ENCODE measurements at regions not wholly inside any gene's neighbourhood (a gene's known extent, or its start where the extent isn't known, plus 50 kb on each side); places are given as distances from the start of the nearest gene placed in this dataset.
"Not testable (repeated sequence)": the region's sequence is repeated elsewhere in the genome, so short reads cannot be mapped to it uniquely, and the experiment has no call there.

DNA sequence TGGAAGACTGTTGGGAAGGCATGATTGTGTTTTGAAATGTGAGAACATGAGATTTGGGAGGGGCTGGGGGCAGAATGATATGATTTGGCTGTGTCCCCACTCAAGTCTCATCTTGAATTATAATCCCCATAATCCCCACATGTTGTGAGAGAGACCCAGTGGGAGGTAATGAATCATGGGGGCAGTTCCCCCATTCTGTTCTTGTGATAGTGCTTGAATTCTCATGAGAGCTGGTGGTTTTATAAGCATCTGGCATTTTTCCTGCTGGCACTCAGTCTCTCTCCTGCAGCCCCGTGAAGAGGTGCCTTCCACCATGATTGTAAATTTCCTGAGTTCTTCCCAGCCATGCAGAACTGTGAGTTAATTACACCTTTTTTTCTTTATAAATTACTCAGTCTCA is 430.5 kb downstream of the OTOL1 start:
- TF ChIP-seq, protein P1, sequence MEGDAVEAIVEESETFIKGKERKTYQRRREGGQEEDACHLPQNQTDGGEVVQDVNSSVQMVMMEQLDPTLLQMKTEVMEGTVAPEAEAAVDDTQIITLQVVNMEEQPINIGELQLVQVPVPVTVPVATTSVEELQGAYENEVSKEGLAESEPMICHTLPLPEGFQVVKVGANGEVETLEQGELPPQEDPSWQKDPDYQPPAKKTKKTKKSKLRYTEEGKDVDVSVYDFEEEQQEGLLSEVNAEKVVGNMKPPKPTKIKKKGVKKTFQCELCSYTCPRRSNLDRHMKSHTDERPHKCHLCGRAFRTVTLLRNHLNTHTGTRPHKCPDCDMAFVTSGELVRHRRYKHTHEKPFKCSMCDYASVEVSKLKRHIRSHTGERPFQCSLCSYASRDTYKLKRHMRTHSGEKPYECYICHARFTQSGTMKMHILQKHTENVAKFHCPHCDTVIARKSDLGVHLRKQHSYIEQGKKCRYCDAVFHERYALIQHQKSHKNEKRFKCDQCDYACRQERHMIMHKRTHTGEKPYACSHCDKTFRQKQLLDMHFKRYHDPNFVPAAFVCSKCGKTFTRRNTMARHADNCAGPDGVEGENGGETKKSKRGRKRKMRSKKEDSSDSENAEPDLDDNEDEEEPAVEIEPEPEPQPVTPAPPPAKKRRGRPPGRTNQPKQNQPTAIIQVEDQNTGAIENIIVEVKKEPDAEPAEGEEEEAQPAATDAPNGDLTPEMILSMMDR (IDR thresholded peaks at IDR 0.05): no peak
- no peak for TF ChIP-seq POLR2A (IDR thresholded peaks at IDR 0.05)
- TF ChIP-seq POLR2AphosphoS5 (IDR thresholded peaks at IDR 0.05; ENCODE audit: insufficient read depth in 1 of 2, low read depth in 1 of 2): no peak
- DNase-seq (ENCODE audit: extremely low spot score in 2 of 2): no peak
- Histone ChIP-seq H3K36me3 (no peaks in the 10 kb centered on the region), H3K4me1 (no peaks in the 10 kb centered on the region), H3K27ac (no peak overlapping the region), H3K4me3 (no peak overlapping the region), H3K9me3 (no peaks in the 10 kb centered on the region), H3K27me3 (no peaks in the 10 kb centered on the region)
- intact Hi-C loops (cut with DNase I): no loop called here

DNA sequence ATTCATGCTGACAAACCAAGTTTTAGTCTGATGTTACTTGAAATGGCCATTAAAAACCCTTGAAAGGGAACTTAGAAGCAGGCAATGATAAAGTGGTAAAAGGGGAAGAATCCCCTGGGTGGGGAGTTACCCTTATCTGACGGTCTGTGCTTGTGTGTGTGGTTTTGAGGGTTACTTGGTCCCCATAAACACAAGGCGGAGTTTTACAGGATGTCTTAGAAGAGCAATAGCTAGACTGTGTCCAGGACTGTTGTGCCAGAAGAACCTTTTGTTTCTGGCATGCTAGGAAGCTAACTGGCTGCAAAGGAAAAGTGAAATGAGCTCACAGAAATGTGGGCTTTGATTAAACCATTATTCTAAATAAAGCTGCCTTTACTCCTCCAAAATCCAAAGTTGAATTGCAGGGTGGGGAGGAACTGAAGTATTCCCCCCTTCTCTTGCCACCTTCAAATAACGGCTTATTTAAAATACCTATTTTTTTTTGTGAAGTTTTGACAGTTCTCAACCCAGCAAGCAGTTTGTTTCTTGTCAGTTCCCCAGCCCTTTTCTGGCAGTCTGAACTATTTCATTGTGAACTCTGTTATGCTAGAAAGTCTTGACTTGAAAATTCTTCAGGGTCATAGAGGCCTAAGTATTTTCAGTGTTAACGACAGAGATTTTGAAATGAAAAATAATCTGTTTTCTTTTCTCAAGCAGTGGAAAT is 443.5 kb downstream of the OTOL1 start:
- Histone ChIP-seq H3K4me3 (peak overlapping the region in 1 of 2 donors; percentile 20), H3K4me1 (no peaks in the 10 kb centered on the region), H3K27me3 (no peaks in the 10 kb centered on the region), H3K27ac (peak overlapping the region; percentile 4), H3K36me3 (no peaks in the 10 kb centered on the region), H3K9me3 (no peaks in the 10 kb centered on the region)
- intact Hi-C loops (cut with DNase I): no loop called here
- TF ChIP-seq POLR2AphosphoS5 (IDR thresholded peaks at IDR 0.05; ENCODE audit: insufficient read depth in 1 of 2, low read depth in 1 of 2) (no peak), POLR2A (IDR thresholded peaks at IDR 0.05) (no peak)
- TF ChIP-seq, protein P1 (IDR thresholded peaks at IDR 0.05): no peak
- DNase-seq (ENCODE audit: extremely low spot score in 2 of 2): no peak

DNA sequence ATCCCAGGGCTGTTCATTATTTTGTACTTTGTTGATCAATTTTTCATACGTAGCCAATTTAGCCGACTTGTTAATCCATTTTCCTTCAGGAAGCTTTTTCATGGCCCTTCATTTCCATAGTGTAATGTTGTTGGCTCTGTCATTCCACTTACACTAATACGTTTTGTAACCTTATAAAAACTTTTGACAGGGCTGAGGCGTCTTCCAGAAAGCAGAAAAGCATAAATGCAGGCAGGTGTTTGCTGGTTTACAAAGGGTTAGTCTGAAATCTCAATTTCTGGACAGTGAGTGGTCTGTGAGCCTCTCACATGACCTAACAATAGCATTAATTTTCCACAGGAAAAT is 444.0 kb downstream of the OTOL1 start:
- intact Hi-C loops (cut with DNase I): no loop called here
- no peak for TF ChIP-seq POLR2A (IDR thresholded peaks at IDR 0.05)
- TF ChIP-seq, protein P1 (IDR thresholded peaks at IDR 0.05): no peak
- no peak for TF ChIP-seq POLR2AphosphoS5 (IDR thresholded peaks at IDR 0.05; ENCODE audit: insufficient read depth in 1 of 2, low read depth in 1 of 2)
- Histone ChIP-seq H3K36me3 (no peaks in the 10 kb centered on the region), H3K4me3 (no peak overlapping the region), H3K27me3 (no peaks in the 10 kb centered on the region), H3K27ac (no peak overlapping the region), H3K9me3 (no peaks in the 10 kb centered on the region), H3K4me1 (no peaks in the 10 kb centered on the region)
- no peak for DNase-seq (ENCODE audit: extremely low spot score in 2 of 2)

DNA sequence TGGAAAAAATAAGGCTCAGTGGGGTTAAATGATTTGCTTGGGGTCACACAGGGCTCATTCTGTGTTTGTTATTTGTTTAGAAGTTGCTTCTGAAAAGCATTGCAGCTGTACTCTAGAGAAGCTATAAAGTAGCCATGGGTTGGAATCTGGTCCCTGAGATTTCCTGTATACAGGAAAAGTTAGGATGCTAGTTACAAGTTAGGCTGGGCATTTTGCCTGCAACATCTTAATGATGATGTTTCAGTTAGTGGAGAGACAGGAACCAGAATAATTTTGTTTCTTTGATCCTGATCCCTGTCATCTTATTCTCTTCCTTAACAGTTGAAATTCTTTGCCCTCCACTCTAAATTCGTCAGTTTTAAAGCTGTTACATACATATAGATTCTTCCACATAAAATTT is 445.3 kb downstream of the OTOL1 start:
- Histone ChIP-seq H3K27ac (no peak overlapping the region), H3K27me3 (no peaks in the 10 kb centered on the region), H3K4me1 (no peaks in the 10 kb centered on the region), H3K4me3 (no peak overlapping the region), H3K36me3 (no peaks in the 10 kb centered on the region), H3K9me3 (no peaks in the 10 kb centered on the region)
- intact Hi-C loops (cut with DNase I): no loop called here
- TF ChIP-seq POLR2AphosphoS5 (IDR thresholded peaks at IDR 0.05; ENCODE audit: insufficient read depth in 1 of 2, low read depth in 1 of 2) (no peak), POLR2A (IDR thresholded peaks at IDR 0.05) (no peak)
- TF ChIP-seq, protein P1 (IDR thresholded peaks at IDR 0.05): no peak
- DNase-seq (ENCODE audit: extremely low spot score in 2 of 2): no peak

DNA sequence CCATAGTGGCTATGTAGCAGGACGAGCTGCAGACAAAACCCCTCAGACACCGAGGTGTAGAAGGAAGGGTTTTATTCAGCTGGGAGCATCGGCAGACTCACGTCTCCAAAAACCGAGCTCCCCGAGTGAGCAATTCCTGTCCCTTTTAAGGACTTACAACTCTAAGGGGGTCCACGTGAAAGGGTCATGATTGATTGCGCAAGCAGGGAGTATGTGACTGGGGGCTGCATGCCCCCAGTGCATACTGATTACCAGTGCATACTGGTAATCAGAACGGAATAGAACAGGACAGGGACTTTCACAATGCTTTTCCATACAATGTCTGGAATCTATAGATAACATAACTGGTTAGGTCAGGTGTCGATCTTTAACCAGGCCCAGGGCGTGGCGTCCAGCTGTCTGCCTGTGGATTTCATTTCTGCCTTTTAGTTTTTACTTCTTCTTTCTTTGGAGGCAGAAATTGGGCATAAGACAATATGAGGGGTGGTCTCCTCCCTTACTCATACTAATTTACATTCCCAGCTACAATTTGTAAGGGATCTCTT is 447.3 kb downstream of the OTOL1 start:
- DNase-seq (ENCODE audit: extremely low spot score in 2 of 2); H3K36me3 ChIP-seq; H3K4me3 ChIP-seq; H3K9me3 ChIP-seq; H3K4me1 ChIP-seq; intact Hi-C loops (cut with DNase I); H3K27me3 ChIP-seq; H3K27ac ChIP-seq: not testable (repeated sequence)
